ENCODE measurements at regions not wholly inside any gene's neighbourhood (a gene's known extent, or its start where the extent isn't known, plus 50 kb on each side); places are given as distances from the start of the nearest gene placed in this dataset.
A peak's percentile ranks its signal among the peaks of the same experiment; 100 is the strongest.
"Not testable (repeated sequence)": the region's sequence is repeated elsewhere in the genome, so short reads cannot be mapped to it uniquely, and the experiment has no call there.

DNA sequence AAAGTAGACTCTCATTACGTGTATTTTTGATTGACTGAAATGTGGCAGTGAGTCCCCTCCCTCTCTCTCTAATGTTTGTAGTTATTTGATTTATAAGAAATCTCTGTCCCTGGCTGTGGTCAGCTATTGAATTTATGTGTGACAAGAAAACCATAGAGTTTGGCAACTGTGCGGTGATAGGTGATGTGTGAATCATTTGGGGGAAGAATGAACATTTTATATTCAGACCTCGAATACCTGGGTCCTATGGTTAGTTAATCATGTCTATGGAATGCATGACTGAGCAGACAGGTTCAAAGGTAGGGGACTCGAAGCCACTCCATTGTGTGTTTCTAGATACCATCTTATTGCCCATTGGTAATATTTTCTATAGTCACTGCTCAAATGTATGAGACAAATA lies 712.1 kb downstream of the MECOM start:
- H3K9me3 ChIP-seq, result no peaks in the 10 kb centered on the region
- H3K36me3 ChIP-seq, result no peaks in the 10 kb centered on the region
- no peaks in the 10 kb centered on the region for H3K27me3 ChIP-seq
- no peak for DNase-seq
- no peak overlapping the region for H3K4me3 ChIP-seq

GRCh38 chr3:168950622-168951021 lies 712.9 kb downstream of the MECOM start:
- DNase-seq, result no peak
- no peak overlapping the region for H3K4me3 ChIP-seq

DNA sequence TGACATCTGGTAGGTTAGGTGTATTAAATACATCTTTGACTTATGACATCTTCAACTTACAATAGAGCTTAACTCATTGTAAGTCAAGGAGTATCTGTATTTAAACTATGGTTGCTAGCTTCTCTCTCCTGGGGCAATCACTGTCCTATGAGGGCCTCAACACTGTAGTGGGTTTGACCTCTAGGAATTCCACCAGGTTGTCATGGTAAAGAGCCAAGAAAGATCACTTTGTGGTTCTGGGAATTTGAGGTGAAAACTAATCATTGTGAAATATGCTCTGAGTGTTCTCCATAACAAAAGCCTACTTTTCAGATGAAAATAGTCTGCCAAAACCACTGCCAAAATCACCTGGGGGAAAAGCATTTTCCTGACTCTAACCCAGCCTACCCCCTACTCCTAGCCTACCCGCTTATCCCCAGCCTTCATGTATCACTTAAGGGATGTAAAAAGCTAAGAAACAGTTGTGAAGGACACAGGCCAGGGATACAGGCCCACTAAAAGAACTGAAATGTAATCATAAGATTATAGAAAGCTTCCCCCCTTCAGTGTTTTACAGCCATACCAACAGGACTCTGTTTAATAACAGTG lies 723.8 kb downstream of the MECOM start:
- H3K36me3 ChIP-seq, result no peaks in the 10 kb centered on the region
- no peaks in the 10 kb centered on the region for H3K27me3 ChIP-seq
- DNase-seq, result no peak
- H3K4me3 ChIP-seq, result no peak overlapping the region
- peaks cover 6% of the 10 kb centered on the region for H3K9me3 ChIP-seq

More at GRCh38 chr3:168950622-168951021, 712.9 kb downstream of the MECOM start:
- H3K9me3 ChIP-seq, result no peaks in the 10 kb centered on the region
- no peaks in the 10 kb centered on the region for H3K27me3 ChIP-seq
- no peaks in the 10 kb centered on the region for H3K36me3 ChIP-seq

DNA sequence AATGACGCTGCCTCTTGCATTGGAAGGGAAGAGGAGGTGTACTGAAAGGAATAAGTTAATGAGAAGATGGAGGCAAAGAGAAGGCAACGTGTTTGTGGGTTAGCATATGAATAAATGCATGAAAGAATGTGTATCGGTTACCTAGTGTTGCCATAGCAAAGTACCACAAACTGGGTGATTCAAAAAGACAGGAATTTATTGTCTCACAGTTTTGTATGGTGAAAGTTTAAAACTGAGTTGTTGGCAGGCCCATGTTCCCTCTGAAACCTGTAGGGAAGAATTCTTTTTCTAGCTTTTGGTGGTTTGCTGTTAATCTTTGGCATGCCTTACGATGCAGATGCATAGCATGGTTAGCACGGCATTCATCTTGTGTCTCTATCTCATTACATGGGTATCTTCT lies 729.9 kb downstream of the MECOM start:
- DNase-seq, result no peak
- no peaks in the 10 kb centered on the region for H3K36me3 ChIP-seq
- H3K27me3 ChIP-seq, result no peaks in the 10 kb centered on the region
- no peak overlapping the region for H3K4me3 ChIP-seq
- H3K9me3 ChIP-seq, result peaks cover 25% of the 10 kb centered on the region

DNA sequence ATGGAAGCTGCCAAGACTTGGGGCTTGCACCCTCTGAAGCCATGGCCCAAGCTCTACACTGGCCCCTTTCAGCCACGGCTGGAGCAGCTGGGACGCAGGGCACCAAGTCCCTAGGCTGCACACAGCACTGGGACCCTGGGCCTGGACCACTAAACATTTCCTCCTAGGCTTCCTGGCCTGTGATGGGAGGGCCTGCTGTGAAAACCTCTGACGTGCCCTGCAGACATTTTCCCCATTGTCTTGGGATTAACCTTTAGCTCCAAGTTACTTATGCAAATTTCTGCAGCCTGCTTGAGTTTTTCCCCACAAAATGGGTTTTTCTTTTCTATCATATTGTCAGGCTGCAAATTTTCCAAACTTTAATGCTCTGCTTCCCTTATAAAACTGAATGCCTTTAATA lies 733.5 kb downstream of the MECOM start:
- H3K36me3 ChIP-seq, DNase-seq, H3K4me3 ChIP-seq, H3K27me3 ChIP-seq: not testable (repeated sequence)
- H3K9me3 ChIP-seq, result peaks cover 21% of the 10 kb centered on the region

DNA sequence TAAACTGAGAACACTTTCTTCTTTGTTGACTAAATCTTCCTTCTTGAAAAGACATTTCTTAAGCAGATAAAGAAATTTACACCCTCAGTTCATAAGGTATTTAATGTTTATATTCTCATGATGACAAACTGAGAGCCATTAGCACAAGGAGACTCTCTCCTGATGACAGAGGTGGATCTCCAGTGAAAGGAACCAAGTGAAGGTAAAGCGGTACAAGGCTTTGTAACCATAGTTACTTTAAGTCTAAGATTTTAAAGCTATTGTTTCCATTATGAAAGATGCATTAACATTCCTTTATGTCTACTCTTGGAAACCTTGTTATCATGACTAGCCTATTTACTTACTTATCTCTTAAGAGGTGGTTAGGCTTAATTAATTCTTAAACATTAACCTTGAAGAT lies 737.1 kb downstream of the MECOM start:
- H3K4me3 ChIP-seq, result no peak overlapping the region
- no peaks in the 10 kb centered on the region for H3K36me3 ChIP-seq
- peaks cover 7% of the 10 kb centered on the region; the same call in 1 of the 2 replicates for H3K9me3 ChIP-seq
- no peaks in the 10 kb centered on the region for H3K27me3 ChIP-seq
- DNase-seq, result no peak

DNA sequence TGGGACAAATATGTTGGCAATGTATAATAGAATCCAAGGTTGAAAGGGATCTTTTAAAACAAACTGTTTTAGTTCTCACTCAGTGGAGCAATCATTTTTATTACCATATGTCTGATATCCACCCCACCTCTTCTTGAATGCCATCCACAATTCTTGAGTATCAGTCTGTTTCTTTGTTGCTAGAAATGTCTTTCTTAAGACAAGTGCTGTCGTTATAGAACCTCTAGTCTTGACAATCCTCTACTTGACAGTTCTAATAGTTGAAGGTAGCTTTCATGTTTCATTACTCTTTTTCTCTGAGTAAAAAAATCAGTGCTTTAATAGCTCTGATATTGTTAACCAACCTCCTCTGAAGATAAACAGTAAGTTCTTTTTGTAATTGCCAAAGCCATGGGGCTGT lies 737.9 kb downstream of the MECOM start:
- H3K4me3 ChIP-seq, result no peak overlapping the region
- no peaks in the 10 kb centered on the region for H3K36me3 ChIP-seq
- H3K27me3 ChIP-seq, result no peaks in the 10 kb centered on the region
- no peak for DNase-seq
- 0 out of 2 replicates have a peak, but pooled peaks cover under 1% of the 10 kb centered on the region for H3K9me3 ChIP-seq

GRCh38 chr3:168914662-168915061 lies 748.9 kb downstream of the MECOM start:
- Histone ChIP-seq H3K27me3 (no peaks in the 10 kb centered on the region), H3K36me3 (no peaks in the 10 kb centered on the region), H3K4me3 (no peak overlapping the region), H3K9me3 (no peaks in the 10 kb centered on the region)
- no peak for DNase-seq

GRCh38 chr3:168909260-168909659 lies 754.3 kb downstream of the MECOM start:
- no peaks in the 10 kb centered on the region for H3K36me3 ChIP-seq
- no peaks in the 10 kb centered on the region for H3K9me3 ChIP-seq
- no peak for DNase-seq

GRCh38 chr3:168895419-168895818 lies 768.1 kb downstream of the MECOM start:
- Histone ChIP-seq H3K4me3 (no peak overlapping the region), H3K27me3 (no peaks in the 10 kb centered on the region), H3K36me3 (no peaks in the 10 kb centered on the region), H3K9me3 (no peaks in the 10 kb centered on the region)
- DNase-seq, result no peak

More at GRCh38 chr3:168909260-168909659, 754.3 kb downstream of the MECOM start:
- Histone ChIP-seq H3K27me3 (no peaks in the 10 kb centered on the region), H3K4me3 (no peak overlapping the region)

GRCh38 chr3:168894214-168894613 lies 769.3 kb downstream of the MECOM start:
- no peaks in the 10 kb centered on the region for H3K36me3 ChIP-seq
- DNase-seq, result no peak
- H3K9me3 ChIP-seq, result no peaks in the 10 kb centered on the region
- no peaks in the 10 kb centered on the region for H3K27me3 ChIP-seq
- H3K4me3 ChIP-seq, result no peak overlapping the region

DNA sequence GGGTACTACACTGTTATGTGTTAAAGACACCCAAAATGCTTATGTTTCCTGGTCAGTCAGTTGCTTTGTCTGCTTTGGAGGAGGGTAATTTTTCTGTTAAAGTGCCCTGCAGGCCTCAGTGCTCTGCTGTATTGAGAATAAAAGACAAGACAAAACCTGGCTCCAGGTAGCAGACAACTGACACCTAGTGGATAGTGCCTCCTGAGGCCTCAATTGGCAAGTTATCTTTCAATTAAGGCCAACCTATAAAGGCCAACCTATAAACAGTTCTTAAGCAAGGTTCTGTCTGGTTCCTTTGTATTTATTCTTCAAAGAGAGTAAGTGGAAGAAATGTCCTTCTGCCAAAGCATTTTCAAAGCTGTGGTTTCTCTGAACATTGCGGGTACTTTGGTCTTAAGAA lies 773.8 kb downstream of the MECOM start:
- no peak for DNase-seq
- no peaks in the 10 kb centered on the region for H3K36me3 ChIP-seq
- no peaks in the 10 kb centered on the region for H3K27me3 ChIP-seq
- H3K9me3 ChIP-seq, result no peaks in the 10 kb centered on the region
- no peak overlapping the region for H3K4me3 ChIP-seq

GRCh38 chr3:168888781-168889180 lies 774.7 kb downstream of the MECOM start:
- H3K4me3 ChIP-seq, result no peak overlapping the region
- H3K27me3 ChIP-seq, result no peaks in the 10 kb centered on the region
- H3K36me3 ChIP-seq, result no peaks in the 10 kb centered on the region
- no peak for DNase-seq
- no peaks in the 10 kb centered on the region for H3K9me3 ChIP-seq

DNA sequence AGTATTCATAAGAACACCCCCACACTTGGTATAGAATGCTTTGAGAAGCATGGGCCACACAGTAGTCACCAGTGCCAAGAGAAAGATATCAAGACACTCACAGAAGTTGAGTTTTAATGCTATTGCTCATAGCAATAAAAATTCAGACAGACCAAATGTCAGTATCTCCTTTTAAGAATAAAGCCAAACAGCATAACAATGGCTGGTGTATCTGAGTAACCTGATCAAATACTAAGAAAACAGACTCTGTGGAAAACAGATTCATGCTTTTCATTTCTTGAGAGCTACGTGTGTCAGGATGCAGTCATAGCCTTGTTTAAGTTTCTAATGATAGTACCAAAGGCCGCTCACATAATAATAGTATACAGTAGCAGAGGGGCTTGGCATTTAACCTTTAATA lies 778.5 kb downstream of the MECOM start:
- peak; percentile 47 for DNase-seq
- no peaks in the 10 kb centered on the region for H3K27me3 ChIP-seq
- no peaks in the 10 kb centered on the region for H3K9me3 ChIP-seq
- H3K4me3 ChIP-seq, result no peak overlapping the region
- no peaks in the 10 kb centered on the region for H3K36me3 ChIP-seq

DNA sequence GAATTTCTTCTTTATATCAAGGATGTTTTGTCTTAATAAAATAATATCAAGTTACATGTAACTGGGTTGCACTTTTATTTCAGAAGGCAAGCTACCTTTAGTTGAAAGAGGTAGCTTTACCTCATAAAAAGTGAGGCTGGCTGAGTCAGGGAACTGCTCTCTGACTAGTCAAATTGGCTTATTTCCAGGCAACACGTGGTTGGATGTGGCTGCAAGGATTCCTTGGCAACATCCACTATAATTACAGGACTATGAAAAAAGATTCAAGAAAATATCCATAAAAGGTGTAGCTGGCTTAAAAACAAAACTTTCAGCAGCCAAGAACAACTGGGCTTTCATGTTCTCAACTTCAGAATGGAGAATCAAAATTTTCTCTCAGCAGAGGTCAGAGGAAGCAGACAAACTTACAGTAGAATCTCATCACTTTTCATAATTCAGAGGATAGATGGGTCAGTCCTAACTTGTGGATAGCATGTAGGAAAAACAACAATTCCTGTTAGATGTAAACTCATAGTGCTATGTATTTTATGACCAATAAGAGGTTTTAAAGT lies 779.1 kb downstream of the MECOM start:
- Histone ChIP-seq H3K9me3 (no peaks in the 10 kb centered on the region), H3K27me3 (no peaks in the 10 kb centered on the region), H3K36me3 (no peaks in the 10 kb centered on the region), H3K4me3 (no peak overlapping the region)
- DNase-seq, result peak; percentile 66

DNA sequence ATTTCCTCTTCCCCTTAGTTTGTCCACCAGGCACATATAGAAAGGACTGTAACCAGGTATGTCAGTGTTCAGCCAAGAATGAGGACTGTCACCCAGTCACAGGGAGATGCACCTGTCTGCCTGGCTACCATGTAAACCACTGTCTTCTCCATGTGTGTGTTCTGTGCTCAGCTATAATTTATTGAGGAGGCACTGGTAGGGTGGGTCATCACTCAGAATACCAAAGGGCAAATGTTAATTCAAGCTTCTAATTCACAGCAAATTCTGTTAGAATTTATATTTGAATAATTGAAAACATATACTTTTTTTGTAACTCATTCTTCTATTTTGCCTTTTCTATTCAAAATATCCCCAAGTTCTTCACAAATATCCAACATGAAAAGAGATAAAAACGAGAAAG lies 780.4 kb downstream of the MECOM start:
- no peaks in the 10 kb centered on the region for H3K36me3 ChIP-seq
- H3K9me3 ChIP-seq, result no peaks in the 10 kb centered on the region
- H3K27me3 ChIP-seq, result no peaks in the 10 kb centered on the region
- no peak overlapping the region for H3K4me3 ChIP-seq
- DNase-seq, result no peak

- Histone ChIP-seq H3K36me3 (no peaks in the 10 kb centered on the region), H3K4me3 (no peak overlapping the region), H3K27me3 (no peaks in the 10 kb centered on the region), H3K9me3 (no peaks in the 10 kb centered on the region)
- no peak for DNase-seq
Observed at GRCh38 chr3:168881804-168882203, 781.7 kb downstream of the MECOM start.

DNA sequence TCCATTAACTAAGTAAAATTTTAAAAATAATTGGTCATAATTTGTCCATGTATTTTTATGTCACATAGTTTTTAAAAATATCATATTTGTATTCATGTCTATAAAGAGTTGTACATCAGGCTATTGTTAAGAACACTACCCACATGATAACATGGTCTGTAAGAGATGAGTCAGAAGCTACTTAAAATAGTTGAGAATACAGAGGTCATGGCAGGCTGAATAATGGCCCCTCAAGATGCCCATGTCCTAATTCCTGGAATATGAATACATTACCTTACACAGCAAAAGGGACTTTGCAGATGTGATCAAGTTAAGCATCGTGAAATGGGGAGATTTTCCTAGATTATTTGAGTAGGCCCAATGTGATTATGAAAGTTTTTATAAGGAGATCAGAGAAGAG lies 782.9 kb upstream of the GOLIM4 start:
- Histone ChIP-seq H3K36me3 (no peaks in the 10 kb centered on the region), H3K27me3 (no peaks in the 10 kb centered on the region), H3K9me3 (no peaks in the 10 kb centered on the region), H3K4me3 (no peak overlapping the region)
- no peak for DNase-seq
